Activated gamma-delta T cell treated with anti-CD3 and anti-CD28 coated beads, Interleukin-2, amount 50 U/mL, for 16 hours (primary cell): ENCODE measurements at regions not wholly inside any gene's neighbourhood (a gene's known extent, or its start where the extent isn't known, plus 50 kb on each side); places are given as distances from the start of the nearest gene placed in this dataset.

Experiments used
- DNase-seq: peaks from one replicate; pipeline ENCODE4 v3.0.0-alpha.2; 2020; ENCODE audit warnings: low read depth

DNA sequence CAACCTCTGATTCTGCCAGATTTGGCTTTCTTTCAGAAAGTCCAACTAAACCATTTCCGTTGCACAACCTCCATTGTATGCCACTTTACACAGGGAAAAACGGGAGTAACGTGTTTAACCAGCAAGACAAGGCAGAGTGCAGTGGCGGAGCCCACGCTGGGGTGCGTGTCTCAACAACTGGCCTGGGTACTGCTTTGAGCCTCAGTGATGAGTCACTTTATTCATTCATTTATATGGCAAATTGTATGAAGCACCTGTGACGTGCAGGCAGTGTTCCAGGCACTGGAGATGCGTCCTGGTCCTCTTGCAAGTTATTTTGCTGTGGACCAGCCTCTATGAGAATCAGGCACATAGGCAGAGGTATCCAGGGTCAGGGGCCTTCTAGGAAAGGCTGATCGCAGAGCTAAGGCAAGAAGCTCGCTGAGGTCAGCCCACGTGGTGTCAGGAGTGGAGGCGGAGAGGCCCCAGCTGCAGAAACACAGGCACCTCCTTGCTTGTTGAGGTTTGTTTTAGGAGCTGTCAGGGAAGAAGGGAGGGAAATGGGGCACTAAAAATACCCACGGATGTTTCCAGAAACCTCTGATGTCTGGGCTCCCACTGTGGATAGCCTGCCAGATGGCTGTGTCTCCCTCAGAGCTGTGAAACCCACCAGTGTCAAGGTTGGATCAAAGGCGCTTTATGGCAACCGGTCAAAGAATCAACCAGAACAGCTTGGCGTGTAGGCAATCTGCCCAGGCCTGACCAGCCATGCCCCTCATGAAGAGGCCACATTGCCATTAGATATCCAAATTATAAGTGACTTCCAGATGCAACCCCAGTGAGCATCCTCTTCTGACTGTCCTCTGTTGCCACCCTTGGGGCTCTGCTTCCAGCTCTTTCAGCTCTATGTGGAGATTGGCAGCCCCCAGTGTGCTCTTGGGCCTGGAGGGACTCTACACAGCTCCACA lies 157.2 kb downstream of the CD83 start:
- DNase-seq = no peak

DNA sequence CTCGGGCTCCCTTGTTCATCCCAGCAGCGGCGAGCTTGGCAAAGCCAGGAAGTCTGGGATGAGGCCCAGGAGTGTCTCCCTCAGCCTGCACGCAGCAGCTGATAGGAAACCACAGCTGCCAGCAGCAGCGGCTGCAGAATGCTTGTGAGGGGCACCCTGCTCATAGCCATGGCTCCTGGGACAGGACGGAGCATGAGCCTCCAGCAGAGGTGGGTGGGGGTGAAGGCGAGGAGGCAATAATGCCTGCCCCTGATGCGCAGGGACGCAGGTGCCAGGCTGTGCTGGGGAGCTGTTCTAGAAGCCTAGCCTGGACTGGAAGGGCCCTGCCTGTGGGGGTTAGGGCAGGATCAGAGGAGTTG lies 157.9 kb downstream of the CD83 start:
- no peak for DNase-seq

DNA sequence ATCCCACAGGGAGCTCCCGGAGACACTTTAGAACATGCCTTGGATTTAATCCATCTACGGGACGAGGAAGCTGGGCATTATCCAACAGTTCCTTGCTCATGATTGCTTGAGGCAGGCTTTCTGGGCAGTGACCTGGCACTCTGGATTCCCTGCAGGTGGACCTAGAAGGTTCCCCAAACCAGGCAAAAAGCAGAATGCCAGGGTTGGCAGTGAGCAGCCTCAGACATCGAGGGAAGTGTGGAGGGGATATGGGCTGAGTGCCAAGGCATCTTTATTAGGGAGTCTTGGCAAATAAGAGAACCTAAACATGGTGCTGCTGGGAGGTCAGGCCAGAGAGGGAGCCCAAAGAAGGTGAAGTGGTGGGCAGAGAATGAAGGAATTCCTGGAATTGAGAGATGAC lies 158.5 kb downstream of the CD83 start:
- DNase-seq = no peak

DNA sequence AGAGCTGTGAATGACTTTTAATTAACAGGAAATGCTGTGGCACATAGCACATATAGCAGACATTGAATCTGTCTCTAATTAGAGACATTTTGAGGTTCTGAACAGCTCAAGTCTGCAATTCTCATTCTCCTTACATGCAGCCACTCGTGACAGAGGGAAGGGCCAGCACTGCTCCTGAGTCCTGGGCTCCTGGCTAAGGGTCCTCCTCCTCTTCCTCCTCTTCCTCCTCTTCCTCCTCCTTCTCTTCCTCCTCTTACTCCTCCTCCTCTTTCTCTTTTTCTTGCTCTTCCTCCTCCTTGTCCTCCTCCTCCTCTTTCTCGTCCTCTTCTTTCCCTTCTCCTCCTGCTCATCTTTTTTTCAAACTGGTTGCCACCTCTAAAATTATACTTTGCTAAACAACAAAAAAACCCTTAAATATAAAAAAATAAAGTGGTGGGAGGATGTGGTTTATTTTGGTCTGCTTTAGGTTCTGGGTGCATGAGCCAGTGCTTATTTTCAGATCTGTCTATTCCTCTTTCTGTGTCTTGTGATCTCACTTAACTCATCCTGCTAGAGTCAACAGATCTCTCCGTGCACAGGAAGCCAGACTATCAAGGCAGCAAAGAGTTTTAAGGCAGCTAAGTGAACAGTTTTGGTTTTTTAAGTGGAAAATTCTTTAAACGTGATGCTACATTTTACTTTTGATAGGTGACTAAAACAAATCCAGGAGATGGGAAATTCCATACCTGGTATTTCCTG lies 159.3 kb downstream of the CD83 start:
- DNase-seq = no peak

DNA sequence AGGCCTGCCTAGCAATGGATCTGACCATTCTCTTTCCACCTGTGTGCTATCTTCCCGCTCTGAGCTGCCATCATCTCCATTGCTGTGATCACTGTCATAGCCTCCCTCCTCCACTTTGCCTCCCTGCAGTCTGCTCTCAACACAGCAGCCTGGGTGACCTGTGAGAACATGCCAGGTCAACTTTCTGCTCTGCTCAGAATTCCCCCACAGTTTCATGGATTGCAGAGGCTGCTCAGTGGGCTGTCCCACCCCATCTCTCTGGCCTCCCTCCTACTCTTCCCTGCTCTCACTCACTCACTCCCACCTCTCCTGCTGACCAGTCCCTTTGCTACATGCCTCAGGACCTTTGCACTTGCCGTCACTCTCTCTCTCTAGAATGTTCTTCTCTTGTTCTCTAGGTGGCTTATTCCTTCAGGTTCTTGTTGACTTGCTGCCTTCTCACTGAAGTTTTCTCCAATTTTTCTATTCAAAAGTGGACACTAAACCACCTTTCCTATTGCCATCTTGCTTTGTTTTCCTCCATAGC lies 159.9 kb downstream of the CD83 start:
- no peak for DNase-seq

DNA sequence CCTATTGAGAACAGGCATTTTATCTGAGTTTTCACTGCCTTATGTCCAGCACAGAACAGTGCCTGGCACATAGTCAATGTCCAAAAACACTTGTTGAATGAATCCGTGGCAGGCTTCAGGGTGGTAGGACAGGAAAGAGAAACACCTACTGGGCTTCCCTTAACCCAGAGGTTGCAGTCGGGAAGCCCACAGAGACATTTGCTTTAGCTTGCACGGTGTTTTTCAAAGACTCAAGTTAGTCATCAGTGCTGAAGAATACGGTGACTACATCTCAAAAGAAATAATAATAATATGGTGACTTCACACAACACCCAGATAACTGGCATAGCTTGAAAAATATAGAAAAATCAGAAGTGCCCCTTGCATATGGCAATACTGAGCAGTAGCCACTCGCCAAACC lies 160.4 kb downstream of the CD83 start:
- no peak for DNase-seq

DNA sequence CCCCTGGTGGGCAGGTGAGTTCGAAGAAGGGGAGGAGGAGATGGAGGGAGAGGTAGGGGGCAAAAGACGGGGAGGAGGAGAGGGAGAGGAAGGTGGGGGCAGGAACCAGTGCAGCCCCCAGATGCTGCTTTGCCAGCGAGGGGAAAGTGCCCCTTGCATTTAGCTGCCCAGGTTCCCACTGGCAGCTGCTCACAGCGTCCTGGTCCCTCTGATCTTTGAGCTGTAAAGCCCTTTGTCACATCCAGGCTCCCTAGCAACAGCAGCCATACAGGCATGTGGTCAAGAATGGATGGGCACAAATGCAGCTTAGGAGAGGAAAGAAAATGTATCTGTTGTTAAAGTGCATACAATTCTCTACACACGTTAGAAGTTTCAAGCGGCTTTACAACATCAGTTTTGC lies 160.9 kb downstream of the CD83 start:
- DNase-seq = no peak

DNA sequence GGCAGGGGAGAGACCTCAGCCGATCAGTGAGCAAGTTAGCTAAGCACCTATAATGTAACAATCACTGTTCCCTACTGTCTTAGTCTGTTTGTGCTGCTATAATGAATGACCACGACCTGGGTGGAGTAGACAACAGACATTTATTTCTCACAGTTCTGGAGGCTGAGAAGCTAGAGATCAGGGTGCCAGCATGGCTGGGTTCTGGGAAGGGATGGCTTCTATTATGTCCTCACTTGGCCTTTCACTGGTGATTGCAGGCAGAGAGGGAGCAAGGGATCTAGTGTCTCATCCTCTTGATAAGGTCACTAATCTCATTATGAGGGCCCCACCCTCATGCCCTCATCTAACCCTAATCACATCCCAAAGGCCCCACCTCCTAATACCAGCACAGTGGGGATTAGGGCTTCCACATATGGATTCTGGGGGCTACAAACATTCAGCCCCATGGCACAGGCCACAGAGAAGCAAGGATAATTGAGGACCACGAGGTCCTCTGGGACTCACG lies 162.5 kb downstream of the CD83 start:
- DNase-seq = no peak

DNA sequence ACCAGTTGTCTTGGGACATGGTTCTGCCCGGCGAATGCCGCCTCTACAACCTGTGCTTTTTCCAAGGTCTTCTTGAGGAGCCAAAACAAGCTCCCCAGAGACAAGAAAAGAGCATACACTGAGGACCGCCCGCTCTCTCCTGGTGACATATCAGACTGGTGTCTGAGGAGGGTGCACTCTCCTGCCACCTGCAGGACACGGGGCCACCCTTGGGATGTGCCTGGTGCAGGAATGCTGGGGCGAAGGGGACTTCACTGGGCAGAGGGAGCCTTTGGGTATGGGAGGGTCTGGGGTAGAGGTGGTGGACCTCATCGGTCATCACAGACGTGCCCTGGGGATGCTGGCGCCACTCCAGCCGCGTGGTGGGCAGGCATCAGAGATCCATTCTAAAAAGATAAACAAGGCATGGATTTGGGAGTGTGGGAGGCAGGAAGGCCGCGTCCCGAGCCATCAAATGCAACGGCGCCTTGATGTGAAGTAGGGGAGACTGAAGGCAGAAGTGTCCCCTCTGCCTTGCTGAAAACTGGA lies 163.3 kb downstream of the CD83 start:
- DNase-seq = no peak

DNA sequence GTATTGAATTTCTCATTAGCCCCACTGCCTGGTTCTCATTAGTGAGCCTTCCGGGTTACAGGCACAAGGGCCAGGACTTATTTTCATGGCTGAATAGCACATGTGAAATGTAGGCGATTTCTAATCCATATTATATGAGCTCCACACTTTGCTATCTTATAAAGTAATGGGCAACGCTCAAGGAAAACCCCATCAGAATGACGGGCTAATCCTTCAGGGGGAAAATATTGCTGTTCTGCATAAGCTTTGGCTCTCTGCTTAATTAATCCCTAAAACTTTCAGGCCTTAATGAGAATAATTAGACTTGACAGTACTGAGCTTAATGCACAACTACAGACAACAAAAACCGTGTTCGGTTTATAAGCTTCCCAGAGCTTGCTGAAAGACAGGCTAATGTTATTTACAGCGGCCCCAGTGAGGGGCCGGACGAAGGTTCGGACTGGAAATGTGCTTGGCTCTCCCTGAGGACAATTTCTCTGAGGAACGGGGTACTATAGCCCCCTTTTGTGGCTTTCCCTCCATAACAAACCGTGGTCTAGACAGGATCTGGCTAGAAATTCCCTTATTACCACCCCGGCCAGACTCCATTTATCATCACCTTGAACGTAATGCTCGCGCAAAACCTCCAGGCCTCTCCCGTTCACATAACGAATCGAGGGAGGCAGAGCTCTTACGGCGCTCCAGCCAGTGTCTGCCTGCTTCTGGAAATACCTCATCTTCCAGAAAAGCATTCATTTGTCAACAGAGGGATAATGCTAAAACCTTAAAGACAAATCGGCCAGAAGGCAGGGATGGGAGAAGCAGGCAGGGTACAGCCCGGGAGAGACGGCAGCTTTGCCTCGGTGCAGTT lies 164.5 kb downstream of the CD83 start:
- DNase-seq = no peak

DNA sequence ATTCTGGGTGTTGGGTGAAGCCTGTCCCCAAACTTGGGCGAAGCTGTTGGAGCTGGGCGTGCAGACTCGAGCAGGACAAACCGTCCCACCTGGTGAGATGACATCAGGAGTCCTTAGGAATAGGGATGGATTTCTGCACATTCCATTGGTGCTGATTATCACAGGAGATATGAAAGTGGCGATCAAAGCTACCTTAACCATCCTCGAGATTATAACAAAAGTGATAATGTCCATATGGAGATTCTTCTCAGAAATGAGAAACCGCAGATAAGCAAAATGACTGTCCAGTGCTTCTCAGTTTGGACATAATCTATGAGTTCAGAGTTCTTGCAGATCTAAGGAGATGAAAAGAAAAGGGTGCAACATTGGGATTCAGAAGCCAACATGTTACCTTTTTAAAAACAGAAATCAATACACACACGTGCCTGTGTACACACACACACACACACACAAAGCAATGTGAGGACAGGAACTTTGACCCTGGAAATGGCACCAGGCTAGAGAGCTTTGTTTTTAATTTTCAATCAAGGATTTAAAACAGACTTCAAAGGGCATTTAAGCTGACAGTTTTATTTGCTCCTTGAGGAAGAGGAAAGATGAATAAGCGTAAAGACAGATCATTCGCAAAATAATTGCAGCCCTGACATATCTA lies 165.4 kb downstream of the CD83 start:
- DNase-seq = no peak

DNA sequence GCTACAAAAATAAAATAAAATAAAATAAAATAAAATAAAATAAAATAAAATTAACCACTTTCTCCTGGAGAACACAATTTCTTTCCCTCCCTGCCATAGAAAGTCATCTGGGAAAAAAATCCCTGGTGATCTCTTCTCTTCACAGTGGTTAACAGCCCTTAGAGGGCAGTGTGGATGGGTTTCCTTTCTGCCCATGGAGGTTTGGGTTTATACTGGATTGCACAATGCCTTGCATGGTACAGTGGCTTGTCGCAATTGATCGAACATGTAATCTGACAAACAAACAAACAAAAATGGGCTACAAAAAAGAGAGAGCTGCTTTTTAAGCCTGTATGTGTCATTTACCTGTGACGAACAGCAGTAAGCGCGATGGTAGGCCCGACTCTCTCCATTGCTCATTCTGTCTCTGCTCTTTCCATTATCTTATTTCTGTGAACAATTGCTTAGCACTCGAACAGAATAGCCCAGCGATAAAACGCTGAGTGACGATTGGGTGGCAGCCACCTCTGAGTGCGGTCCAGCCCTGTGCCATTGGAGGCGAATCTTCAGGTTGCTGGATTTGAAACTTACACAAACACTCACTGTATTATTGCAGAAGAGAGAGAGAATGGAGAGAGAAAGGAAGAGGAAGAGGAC lies 166.1 kb downstream of the CD83 start:
- DNase-seq = no peak

DNA sequence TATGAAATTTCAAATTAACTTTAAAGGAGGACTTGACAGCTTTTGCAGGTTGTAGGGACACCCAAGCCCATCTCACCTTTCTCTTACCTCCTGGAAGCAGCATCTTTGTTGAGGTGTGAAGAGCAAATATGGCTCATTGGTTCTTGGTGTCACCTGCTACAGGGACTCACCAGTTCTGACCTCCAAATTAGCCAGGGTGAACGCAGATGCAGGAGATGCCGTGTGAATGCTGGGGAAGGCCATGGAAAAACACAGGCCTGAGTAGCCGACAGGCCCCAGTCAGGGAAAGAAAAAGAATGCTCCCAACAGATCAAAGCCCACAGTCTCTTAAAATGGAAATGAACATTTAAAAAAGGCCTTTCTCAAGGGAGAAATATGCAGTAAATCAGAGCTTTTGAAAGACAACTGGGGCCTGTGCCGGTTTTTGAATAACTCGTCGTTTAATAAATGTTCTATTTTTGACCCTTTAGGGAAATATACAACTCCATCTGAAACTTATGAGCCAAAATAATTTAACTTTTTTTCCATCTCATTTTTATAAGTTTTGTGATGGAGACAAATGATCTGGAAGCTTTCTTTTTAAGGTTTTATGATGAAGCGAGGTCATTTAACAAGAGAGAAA lies 167.5 kb downstream of the CD83 start:
- no peak for DNase-seq

DNA sequence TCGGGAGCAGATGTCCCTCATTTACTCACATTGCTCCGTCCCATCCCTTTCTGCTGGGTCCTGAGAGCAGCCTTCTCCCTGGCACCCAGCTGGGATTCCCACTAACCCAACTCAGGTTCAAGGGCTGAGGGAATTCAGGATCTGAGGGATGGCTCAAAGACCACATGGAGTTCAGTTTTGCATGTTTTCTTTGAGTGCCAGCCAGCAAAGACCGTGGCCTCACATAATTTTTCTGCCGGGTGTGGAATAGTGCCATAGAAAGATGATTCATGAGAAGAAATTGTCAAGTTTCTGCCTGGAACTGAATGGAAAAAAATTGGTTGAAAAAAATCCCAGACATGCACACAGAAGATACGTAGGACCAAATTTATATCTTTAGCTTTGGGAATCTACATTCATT lies 168.6 kb downstream of the CD83 start:
- no peak for DNase-seq

DNA sequence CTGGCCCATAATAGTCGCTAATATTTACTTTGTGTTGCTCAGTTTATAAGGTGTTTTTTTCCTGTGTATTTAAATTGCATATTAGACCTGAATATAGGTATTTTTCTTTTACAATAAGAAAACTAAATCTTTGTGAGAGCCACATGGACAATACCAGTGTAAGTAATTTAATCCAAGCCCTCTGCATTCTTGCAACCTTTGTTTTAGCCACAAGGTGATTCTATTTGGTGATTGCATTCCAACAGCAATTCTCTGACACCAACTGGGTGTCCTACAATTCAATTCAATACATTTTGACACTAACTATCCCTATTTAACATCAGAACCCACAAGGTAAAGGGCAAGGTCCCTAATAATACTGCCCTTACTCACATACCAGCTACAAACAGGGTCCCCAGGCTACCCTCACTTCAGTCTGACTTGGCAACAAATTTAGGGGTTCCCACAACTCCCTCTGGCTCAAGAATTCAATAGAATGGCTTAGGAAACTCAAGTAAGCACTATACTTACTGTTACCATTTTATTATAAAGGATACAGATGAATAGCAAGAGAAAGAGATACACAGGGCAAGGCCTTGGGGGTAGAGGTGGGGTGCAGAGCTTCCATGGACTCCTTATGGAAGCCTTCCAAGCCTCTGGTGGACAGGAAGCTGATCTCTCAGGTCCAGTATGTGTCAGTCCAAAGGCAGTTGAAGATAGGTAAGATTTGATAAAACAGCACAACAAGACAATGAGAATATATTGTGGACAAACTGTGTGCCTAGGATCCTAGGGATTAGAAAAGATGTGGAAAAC lies 169.3 kb downstream of the CD83 start:
- DNase-seq = no peak

DNA sequence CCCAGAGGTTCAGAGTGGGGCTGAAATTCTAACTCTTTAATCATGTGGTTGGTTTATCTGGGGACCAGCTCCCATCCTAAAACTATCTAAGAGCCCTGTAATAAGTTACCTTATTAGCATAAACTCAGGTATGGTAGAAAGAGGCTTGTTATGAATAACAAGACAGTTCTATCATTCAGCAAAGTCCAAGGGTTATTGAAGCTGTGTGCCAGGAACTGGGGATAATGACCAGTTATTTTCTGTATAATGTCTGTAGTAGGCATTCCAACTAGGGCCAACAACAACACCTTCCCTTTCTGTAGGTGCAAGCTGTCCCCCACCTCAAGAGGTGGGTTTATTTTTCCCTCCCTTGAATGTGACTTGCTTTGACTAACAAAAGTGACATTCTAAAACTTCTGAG lies 170.1 kb downstream of the CD83 start:
- no peak for DNase-seq

DNA sequence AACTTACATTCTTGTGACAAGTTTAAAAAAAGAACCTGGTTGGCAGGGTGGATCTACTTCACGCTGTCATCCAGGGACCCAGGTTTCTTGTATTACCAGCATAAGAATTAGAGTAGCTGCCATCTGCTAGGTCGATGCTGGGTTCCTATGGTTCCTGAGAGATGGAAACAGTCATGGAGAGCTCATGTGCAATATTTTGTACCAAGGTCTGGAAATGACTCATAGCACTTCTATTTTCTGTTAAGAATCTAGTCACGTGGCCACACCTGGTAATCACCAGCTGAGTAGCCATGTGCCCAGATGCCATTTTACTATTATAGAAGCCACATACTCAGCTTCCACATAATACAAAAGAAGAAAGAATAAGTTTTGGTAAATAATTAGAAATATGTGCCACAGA lies 171.3 kb downstream of the CD83 start:
- no peak for DNase-seq

DNA sequence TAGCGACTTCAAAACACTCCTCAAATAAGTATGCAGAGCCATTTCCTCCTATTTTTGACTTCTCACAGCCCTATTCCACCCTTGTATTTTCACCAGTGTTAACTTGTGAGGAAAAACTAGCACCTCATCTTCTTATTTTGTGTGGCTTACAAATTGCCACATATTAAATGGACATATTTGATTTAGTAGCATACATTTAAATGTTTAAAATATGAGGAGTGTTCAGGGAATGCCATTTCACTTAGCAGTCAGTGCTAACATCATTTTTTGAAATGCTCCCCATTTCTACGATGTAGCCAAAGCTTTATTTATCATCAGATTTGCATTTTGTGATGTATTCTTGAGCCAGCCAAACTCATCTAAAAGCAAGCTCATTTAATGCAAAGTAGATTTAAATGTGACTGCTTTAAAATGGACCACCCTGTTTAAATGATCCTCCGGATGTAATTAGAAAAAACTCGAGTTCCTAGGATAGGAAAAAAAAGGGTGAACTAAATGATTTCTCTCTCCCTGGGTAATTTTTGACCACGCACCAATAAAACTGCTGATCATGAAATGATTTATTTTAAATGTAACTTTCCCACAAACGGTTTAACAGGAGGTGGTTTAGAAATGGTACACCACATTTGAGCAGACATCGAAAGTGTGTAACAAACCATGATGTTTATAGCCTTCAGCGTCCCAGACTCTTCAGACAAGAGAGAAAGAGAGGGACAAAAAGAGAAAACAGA lies 172.6 kb downstream of the CD83 start:
- no peak for DNase-seq
